H1 (cell line): ENCODE measurements at regions not wholly inside any gene's neighbourhood (a gene's known extent, or its start where the extent isn't known, plus 50 kb on each side); places are given as distances from the start of the nearest gene placed in this dataset.

ENCODE experiments used
- CTCF ChIA-PET: fragments of 300-600 bp; sonication (Branson Sonifier 250); formaldehyde crosslinking; loops from one replicate; lab custom pipeline; 2021; ENCODE audit not compliant: partially characterized antibody; lab: Charles Lee
- POLR2A ChIA-PET: fragments of 300-600 bp; sonication (Branson Sonifier 250); formaldehyde crosslinking; loops from one replicate; lab custom pipeline; 2021; ENCODE audit warnings: inconsistent platforms; ENCODE audit not compliant: partially characterized antibody; lab: Charles Lee
- DNase-seq, 2 experiments: peaks; one replicate each; pipeline versions ENCODE4 v3.0.0 to v3.0.0-alpha.2; 2010 to 2022; ENCODE audit warnings: low spot score in 2 of 2, low read depth in 1 of 2, mixed read lengths in 1 of 2
- FAIRE-seq: peaks from 2 replicates; lab custom pipeline; 2011; peaks lifted over from hg19 to GRCh38; lab: Jason Lieb, UNC
- H2AFZ ChIP-seq: 2 replicates; pipeline ENCODE4 v1.8.1; 2012; ENCODE audit warnings: low read length, inconsistent platforms
- H2AK5ac ChIP-seq: 2 replicates; pipeline ENCODE4 v1.6.1; 2013; ENCODE audit warnings: low read depth, low read length
- H2BK120ac ChIP-seq: replicated peaks from 2 replicates; pipeline ENCODE3; 2013; ENCODE audit warnings: low read depth, low read length, inconsistent platforms
- H2BK12ac ChIP-seq: 2 replicates; pipeline ENCODE4 v1.6.1; 2013; ENCODE audit warnings: low read depth, low read length
- H2BK15ac ChIP-seq: 2 replicates; pipeline ENCODE4 v1.6.1; 2013; ENCODE audit warnings: low read length
- H2BK20ac ChIP-seq: 2 replicates; pipeline ENCODE4 v1.6.1; 2013; ENCODE audit warnings: low read length
- H2BK5ac ChIP-seq: 2 replicates; pipeline ENCODE4 v1.6.1; 2013; ENCODE audit warnings: low read depth, low read length
- H3K14ac ChIP-seq: 2 replicates; pipeline ENCODE4 v1.6.1; 2013; ENCODE audit warnings: inconsistent platforms; ENCODE audit not compliant: insufficient read length
- H3K18ac ChIP-seq: 2 replicates; pipeline ENCODE4 v1.6.1; 2013; ENCODE audit warnings: low read length; ENCODE audit errors: extremely low read depth
- H3K23ac ChIP-seq: 2 replicates; pipeline ENCODE4 v1.6.1; 2013; ENCODE audit warnings: inconsistent platforms; ENCODE audit not compliant: insufficient read length
- H3K23me2 ChIP-seq: 2 replicates; pipeline ENCODE4 v1.6.1; 2013; ENCODE audit warnings: low read depth, low read length
- H3K27ac ChIP-seq: 2 replicates; pipeline ENCODE4 v1.6.1; 2011; ENCODE audit warnings: low read depth, low read length, inconsistent platforms
- H3K27me3 ChIP-seq, 4 experiments: replicated peaks in 1 of 4; 1 replicate in 1 of 4; 2 replicates in 3 of 4; pipeline versions ENCODE4 v1.6.1 to v1.8.1; 2011 to 2013; ENCODE audit warnings: low read length in 3 of 4, mild to moderate bottlenecking in 3 of 4, inconsistent platforms in 2 of 4, mixed read lengths in 2 of 4, moderate library complexity in 1 of 4; ENCODE audit not compliant: control insufficient read depth in 3 of 4, insufficient read depth in 3 of 4; ENCODE audit errors: extremely low read depth in 1 of 4
- H3K36me3 ChIP-seq, 4 experiments: 2 replicates each; pipeline versions ENCODE4 v1.6.1 to v1.8.1; 2011 to 2013; ENCODE audit warnings: mild to moderate bottlenecking in 4 of 4, low read length in 3 of 4, moderate library complexity in 2 of 4, control low read depth in 1 of 4, inconsistent platforms in 1 of 4; ENCODE audit not compliant: insufficient read depth in 4 of 4, control insufficient read depth in 2 of 4
- H3K4ac ChIP-seq: replicated peaks from 2 replicates; pipeline ENCODE3; 2013; ENCODE audit warnings: low read length, low read depth, mixed read lengths, inconsistent platforms; ENCODE audit not compliant: insufficient read length
- H3K4me1 ChIP-seq, 4 experiments: replicated peaks in 1 of 4; 1 replicate in 1 of 4; 2 replicates in 3 of 4; pipeline versions ENCODE4 v1.6.1 to v1.8.1; 2011 to 2013; ENCODE audit warnings: low read length in 3 of 4, inconsistent platforms in 2 of 4, mixed read lengths in 1 of 4; ENCODE audit not compliant: insufficient read depth in 4 of 4, control insufficient read depth in 3 of 4
- H3K4me2 ChIP-seq, 2 experiments: 2 replicates each; pipeline versions ENCODE4 v1.6.1 to v1.8.1; 2011 to 2013; ENCODE audit warnings: low read depth in 2 of 2, low read length in 2 of 2, control low read depth in 1 of 2, inconsistent platforms in 1 of 2, mild to moderate bottlenecking in 1 of 2; ENCODE audit not compliant: insufficient read depth in 1 of 2
- H3K4me3 ChIP-seq, 4 experiments: fragments of 200-600, 300-600 bp in 1 of 4; sonication (generic), shearing (Covaris generic), sonication (Bioruptor Twin) in 1 of 4; 2 replicates each; pipeline versions ENCODE4 v1.5.1 to v1.8.1; 2011 to 2016; ENCODE audit warnings: low read length in 4 of 4, low read depth in 3 of 4, control low read depth in 2 of 4, inconsistent platforms in 2 of 4, mild to moderate bottlenecking in 2 of 4, mixed read lengths in 1 of 4, moderate library complexity in 1 of 4; ENCODE audit not compliant: insufficient read depth in 2 of 4; ENCODE audit errors: extremely low read depth in 1 of 4
- H3K56ac ChIP-seq: replicated peaks from 2 replicates; pipeline ENCODE3; 2013; ENCODE audit warnings: low read depth, mild to moderate bottlenecking, mixed read lengths, low read length, inconsistent platforms; ENCODE audit not compliant: insufficient read length
- H3K79me1 ChIP-seq: 2 replicates; pipeline ENCODE4 v1.6.1; 2013; ENCODE audit warnings: low read depth, low read length, control low read depth
- H3K79me2 ChIP-seq, 2 experiments: 2 replicates each; pipeline versions ENCODE4 v1.6.1 to v1.8.1; 2012 to 2013; ENCODE audit warnings: low read length in 2 of 2, mild to moderate bottlenecking in 2 of 2, inconsistent platforms in 1 of 2; ENCODE audit not compliant: insufficient read depth in 2 of 2, control insufficient read depth in 1 of 2
- H3K9ac ChIP-seq, 4 experiments: replicated peaks in 1 of 4; 1 replicate in 1 of 4; 2 replicates in 3 of 4; pipeline versions ENCODE4 v1.6.1 to v1.8.1; 2011 to 2013; ENCODE audit warnings: low read depth in 3 of 4, low read length in 3 of 4, control low read depth in 2 of 4, mild to moderate bottlenecking in 2 of 4, moderate library complexity in 2 of 4, inconsistent platforms in 1 of 4; ENCODE audit errors: extremely low read depth in 1 of 4
- H3K9me3 ChIP-seq, 2 experiments: 2 replicates each; pipeline versions ENCODE4 v1.6.1 to v1.8.1; 2012 to 2013; ENCODE audit warnings: mild to moderate bottlenecking in 2 of 2, moderate library complexity in 2 of 2, control low read depth in 1 of 2, inconsistent platforms in 1 of 2, low read depth in 1 of 2, low read length in 1 of 2, mixed read lengths in 1 of 2; ENCODE audit not compliant: insufficient read depth in 2 of 2
- H4K20me1 ChIP-seq, 2 experiments: replicated peaks in 1 of 2; 2 replicates each; pipeline versions ENCODE3 to v1.8.1; 2011 to 2013; ENCODE audit warnings: inconsistent platforms in 2 of 2, low read length in 2 of 2, mild to moderate bottlenecking in 1 of 2; ENCODE audit not compliant: insufficient read depth in 2 of 2, control insufficient read depth in 1 of 2
- H4K5ac ChIP-seq: 2 replicates; pipeline ENCODE4 v1.6.1; 2013; ENCODE audit warnings: low read length, low read depth, mixed read lengths, inconsistent platforms; ENCODE audit not compliant: insufficient read length
- H4K8ac ChIP-seq: 2 replicates; pipeline ENCODE4 v1.8.0; 2013; ENCODE audit warnings: mild to moderate bottlenecking, moderate library complexity, low read length, inconsistent platforms; ENCODE audit not compliant: insufficient read depth; ENCODE audit errors: extremely low read depth
- H4K91ac ChIP-seq: replicated peaks from 2 replicates; pipeline ENCODE3; 2013; ENCODE audit warnings: low read length, mixed read lengths, inconsistent platforms; ENCODE audit not compliant: insufficient read length
- BRCA1 ChIP-seq: IDR thresholded peaks from 2 replicates; pipeline ENCODE4 v1.6.1; 2012; ENCODE audit warnings: low read depth, low read length, improper control_type of control experiment
- CREB1 ChIP-seq: IDR thresholded peaks from 2 replicates; pipeline ENCODE4 v1.6.1; 2012; ENCODE audit warnings: inconsistent platforms
- GTF2F1 ChIP-seq: IDR thresholded peaks from 2 replicates; pipeline ENCODE4 v1.6.1; 2012; ENCODE audit warnings: low read depth, low read length, improper control_type of control experiment, borderline replicate concordance
- MAFK ChIP-seq: IDR thresholded peaks from 2 replicates; pipeline ENCODE4 v1.6.1; 2012; ENCODE audit warnings: low read depth, mild to moderate bottlenecking, improper control_type of control experiment, low read length
- MAX ChIP-seq: IDR thresholded peaks from 2 replicates; pipeline ENCODE4 v1.6.1; 2012; ENCODE audit warnings: inconsistent platforms
- PHF8 ChIP-seq: fragments of 200-600 bp; sonication (generic); conservative IDR thresholded peaks from 2 replicates; pipeline ENCODE4 v1.7.1; 2012; ENCODE audit warnings: low read depth, mild to moderate bottlenecking, inconsistent platforms, low read length, moderate library complexity
- RAD21 ChIP-seq, 2 experiments: IDR thresholded peaks in 1 of 2; conservative IDR thresholded peaks in 1 of 2; 2 replicates each; pipeline ENCODE4 v1.6.1; 2011; ENCODE audit warnings: low read depth in 2 of 2, low read length in 2 of 2, improper control_type of control experiment in 1 of 2, inconsistent platforms in 1 of 2, mild to moderate bottlenecking in 1 of 2, moderate library complexity in 1 of 2
- RXRA ChIP-seq: IDR thresholded peaks from 2 replicates; pipeline ENCODE4 v1.6.1; 2011; ENCODE audit warnings: low read depth, mild to moderate bottlenecking, low read length, moderate library complexity; ENCODE audit not compliant: insufficient read depth
- SIN3A ChIP-seq, 2 experiments: IDR thresholded peaks in 1 of 2; conservative IDR thresholded peaks in 1 of 2; 2 replicates each; pipeline ENCODE4 v1.6.1; 2011 to 2012; ENCODE audit warnings: low read length in 2 of 2, improper control_type of control experiment in 1 of 2, low read depth in 1 of 2, mild to moderate bottlenecking in 1 of 2
- SP1 ChIP-seq: IDR thresholded peaks from 2 replicates; pipeline ENCODE4 v1.6.1; 2011; ENCODE audit warnings: low read depth, low read length
- TAF7 ChIP-seq: optimal IDR thresholded peaks from 2 replicates; pipeline ENCODE3; 2011; ENCODE audit warnings: low read depth, mild to moderate bottlenecking, inconsistent platforms, low read length, moderate library complexity, borderline replicate concordance
- USF2 ChIP-seq: IDR thresholded peaks from 2 replicates; pipeline ENCODE4 v1.6.1; 2011; ENCODE audit warnings: low read length, improper control_type of control experiment
- ZNF274 ChIP-seq: IDR thresholded peaks from 2 replicates; pipeline ENCODE4 v1.7.0; 2012; ENCODE audit warnings: low read length, borderline replicate concordance; ENCODE audit errors: extremely low read depth
- WGBS, 2 experiments: shearing (Covaris generic) in 1 of 2; methylation state at CpG; one replicate each; pipeline versions ENCODE4 v1.1.6 to v1.1.7; 2013 to 2015; ENCODE audit warnings: low lambda C conversion rate in 2 of 2, mixed read lengths in 2 of 2, inconsistent platforms in 1 of 2, low coverage in 1 of 2, missing lambda C conversion rate in 1 of 2; ENCODE audit not compliant: insufficient replicate concordance in 2 of 2, insufficient coverage in 1 of 2, insufficient read length in 1 of 2; ENCODE audit errors: extremely low coverage in 1 of 2, missing lambda C conversion rate in 1 of 2; 5-methylcytosine and 5-hydroxymethylcytosine counted together

- POLR2A ChIA-PET, result no interaction called here
- no peak overlapping the region for H2BK5ac ChIP-seq
- TF ChIP-seq USF2, result no peak
- TF ChIP-seq PHF8, result no peak
- TF ChIP-seq RAD21 (IDR thresholded peaks at IDR 0.05 in 1 of 2, conservative IDR thresholded peaks at IDR 0.05 in 1 of 2; ENCODE audit: low read depth in 2 of 2, low read length in 2 of 2), result no peak
- TF ChIP-seq SP1, result no peak
- TF ChIP-seq ZNF274, result no peak
- TF ChIP-seq MAX, result no peak
- TF ChIP-seq BRCA1, result no peak
- TF ChIP-seq TAF7, result no peak
- TF ChIP-seq MAFK, result no peak
- TF ChIP-seq SIN3A (conservative IDR thresholded peaks at IDR 0.05 in 1 of 2, IDR thresholded peaks at IDR 0.05 in 1 of 2; ENCODE audit: low read depth in 1 of 2, low read length in 2 of 2), result no peak
- TF ChIP-seq CREB1, result no peak
- no peak for TF ChIP-seq RXRA
- no peak for TF ChIP-seq GTF2F1
Observed at GRCh38 chr14:49479432-49479831, 106.7 kb downstream of the RPS29 start.

More at GRCh38 chr14:49479432-49479831, 106.7 kb downstream of the RPS29 start:
- DNase-seq, result no peak
- H2BK15ac ChIP-seq, result no peak overlapping the region
- H3K4me1 ChIP-seq, result no peaks in the 10 kb centered on the region
- no peak overlapping the region for H3K4ac ChIP-seq
- H3K79me2 ChIP-seq, result no peaks in the 10 kb centered on the region
- H3K4me3 ChIP-seq, result no peak overlapping the region
- H3K9me3 ChIP-seq, result peaks cover 0 to 8% of the 10 kb centered on the region in 2 experiments; a peak in 1 of 4 replicates
- H4K5ac ChIP-seq, result no peak overlapping the region
- no peaks in the 10 kb centered on the region for H3K79me1 ChIP-seq
- FAIRE-seq, result no peak
- H3K36me3 ChIP-seq, result no peaks in the 10 kb centered on the region
- no peak overlapping the region for H2BK12ac ChIP-seq
- H3K4me2 ChIP-seq, result no peak overlapping the region
- CTCF ChIA-PET, result interaction anchor here (1.0 to 3.5 kb wide), 3 partner anchors 15 to 64 kb away, joined by 3 to 21 read pairs (median 8); no protein-coding TSS in a partner anchor
- H4K91ac ChIP-seq, result no peak overlapping the region
- H4K20me1 ChIP-seq, result no peaks in the 10 kb centered on the region
- no peak overlapping the region for H3K14ac ChIP-seq
- H3K23ac ChIP-seq, result no peak overlapping the region
- no peaks in the 10 kb centered on the region; a peak in 1 of 7 replicates for H3K27me3 ChIP-seq
- no peaks in the 10 kb centered on the region for H3K23me2 ChIP-seq
- no peak overlapping the region for H2AFZ ChIP-seq
- H2BK120ac ChIP-seq, result no peak overlapping the region
- 86% methylated on average over 5 of the region's 5 CpGs; no CpG with 5 or more reads in 1 of the 2 experiments for WGBS, 2 experiments
- H3K27ac ChIP-seq, result no peak overlapping the region
- no peak overlapping the region for H3K56ac ChIP-seq
- H2BK20ac ChIP-seq, result no peak overlapping the region
- H2AK5ac ChIP-seq, result no peak overlapping the region
- H4K8ac ChIP-seq, result no peak overlapping the region
- no peak overlapping the region for H3K9ac ChIP-seq
- H3K18ac ChIP-seq, result no peak overlapping the region
